Neuron (in vitro differentiated cells): ENCODE measurements at regions not wholly inside any gene's neighbourhood (a gene's known extent, or its start where the extent isn't known, plus 50 kb on each side); places are given as distances from the start of the nearest gene placed in this dataset.

Experiments
- H2AFZ ChIP-seq: one replicate; pipeline ENCODE4 v1.6.1; 2013; ENCODE audit warnings: low read depth, mild to moderate bottlenecking, inconsistent platforms, low read length, moderate library complexity
- H3K27me3 ChIP-seq: one replicate; pipeline ENCODE4 v1.6.1; 2013; ENCODE audit warnings: low read length; ENCODE audit not compliant: insufficient read depth
- H3K36me3 ChIP-seq: one replicate; pipeline ENCODE4 v1.6.1; 2013; ENCODE audit warnings: low read length; ENCODE audit not compliant: insufficient read depth
- H3K4me1 ChIP-seq: one replicate; pipeline ENCODE4 v1.6.1; 2013; ENCODE audit warnings: low read length; ENCODE audit not compliant: insufficient read depth
- H3K4me3 ChIP-seq: 2 replicates; pipeline ENCODE4 v1.5.1; 2013; ENCODE audit warnings: mild to moderate bottlenecking, low read length, moderate library complexity
- H3K9me3 ChIP-seq: one replicate; pipeline ENCODE4 v1.6.1; 2013; ENCODE audit warnings: low read length

- no peaks in the 10 kb centered on the region for H3K4me1 ChIP-seq
These were observed 139.7 kb downstream of the CDC5L start for GRCh38 chr6:44527181-44527580.

GRCh38 chr6:44527583-44528369, 140.3 kb downstream of the CDC5L start:
- no peaks in the 10 kb centered on the region for H3K9me3 ChIP-seq
- no peaks in the 10 kb centered on the region for H3K36me3 ChIP-seq
- no peak overlapping the region for H3K4me3 ChIP-seq
- no peak overlapping the region for H2AFZ ChIP-seq
- no peaks in the 10 kb centered on the region for H3K4me1 ChIP-seq
- H3K27me3 ChIP-seq: no peaks in the 10 kb centered on the region

More at GRCh38 chr6:44527181-44527580, 139.7 kb downstream of the CDC5L start:
- Histone ChIP-seq H2AFZ (no peak overlapping the region), H3K27me3 (no peaks in the 10 kb centered on the region), H3K36me3 (no peaks in the 10 kb centered on the region), H3K4me3 (no peak overlapping the region), H3K9me3 (no peaks in the 10 kb centered on the region)

- Histone ChIP-seq H3K36me3 (no peaks in the 10 kb centered on the region), H3K27me3 (no peaks in the 10 kb centered on the region), H3K4me3 (no peak overlapping the region), H3K4me1 (no peaks in the 10 kb centered on the region), H3K9me3 (no peaks in the 10 kb centered on the region), H2AFZ (no peak overlapping the region)
These were observed 140.8 kb downstream of the CDC5L start for GRCh38 chr6:44528370-44528644.

- no peaks in the 10 kb centered on the region for H3K4me1 ChIP-seq
- H3K27me3 ChIP-seq: no peaks in the 10 kb centered on the region
- H2AFZ ChIP-seq: no peak overlapping the region
- H3K4me3 ChIP-seq: no peak overlapping the region
- H3K36me3 ChIP-seq: no peaks in the 10 kb centered on the region
- no peaks in the 10 kb centered on the region for H3K9me3 ChIP-seq
These were observed 141.2 kb downstream of the CDC5L start for GRCh38 chr6:44528716-44529115.

- Histone ChIP-seq H3K27me3 (no peaks in the 10 kb centered on the region), H3K4me1 (no peaks in the 10 kb centered on the region), H3K36me3 (no peaks in the 10 kb centered on the region), H3K9me3 (no peaks in the 10 kb centered on the region), H3K4me3 (no peak overlapping the region), H2AFZ (no peak overlapping the region)
These were observed 141.8 kb downstream of the CDC5L start for GRCh38 chr6:44529146-44529905.

- no peaks in the 10 kb centered on the region for H3K27me3 ChIP-seq
- H3K4me3 ChIP-seq: no peak overlapping the region
- H3K36me3 ChIP-seq: no peaks in the 10 kb centered on the region
- no peaks in the 10 kb centered on the region for H3K9me3 ChIP-seq
- no peaks in the 10 kb centered on the region for H3K4me1 ChIP-seq
- H2AFZ ChIP-seq: no peak overlapping the region
These were observed 142.9 kb downstream of the CDC5L start for GRCh38 chr6:44530209-44530909.

- Histone ChIP-seq H3K9me3 (no peaks in the 10 kb centered on the region), H3K36me3 (no peaks in the 10 kb centered on the region), H3K27me3 (no peaks in the 10 kb centered on the region), H3K4me3 (no peak overlapping the region), H3K4me1 (no peaks in the 10 kb centered on the region), H2AFZ (no peak overlapping the region)
These were observed 143.4 kb downstream of the CDC5L start for GRCh38 chr6:44530910-44531234.

- Histone ChIP-seq H2AFZ (no peak overlapping the region), H3K4me3 (no peak overlapping the region), H3K4me1 (no peaks in the 10 kb centered on the region), H3K27me3 (no peaks in the 10 kb centered on the region), H3K36me3 (no peaks in the 10 kb centered on the region), H3K9me3 (no peaks in the 10 kb centered on the region)
These were observed 144.0 kb downstream of the CDC5L start for GRCh38 chr6:44531442-44532015.

GRCh38 chr6:44533421-44533820, 145.9 kb downstream of the CDC5L start:
- no peak overlapping the region for H2AFZ ChIP-seq
- H3K4me1 ChIP-seq: no peaks in the 10 kb centered on the region
- H3K4me3 ChIP-seq: no peak overlapping the region
- no peaks in the 10 kb centered on the region for H3K27me3 ChIP-seq
- H3K9me3 ChIP-seq: no peaks in the 10 kb centered on the region
- H3K36me3 ChIP-seq: no peaks in the 10 kb centered on the region

- no peaks in the 10 kb centered on the region for H3K4me1 ChIP-seq
- no peak overlapping the region for H2AFZ ChIP-seq
- H3K4me3 ChIP-seq: no peak overlapping the region
- H3K9me3 ChIP-seq: no peaks in the 10 kb centered on the region
- no peaks in the 10 kb centered on the region for H3K27me3 ChIP-seq
- no peaks in the 10 kb centered on the region for H3K36me3 ChIP-seq
These were observed 146.8 kb downstream of the CDC5L start for GRCh38 chr6:44534291-44534690.

GRCh38 chr6:44535446-44535845, 147.9 kb downstream of the CDC5L start:
- Histone ChIP-seq H3K9me3 (no peaks in the 10 kb centered on the region), H2AFZ (no peak overlapping the region), H3K4me3 (no peak overlapping the region)

GRCh38 chr6:44535967-44536366, 148.5 kb downstream of the CDC5L start:
- Histone ChIP-seq H3K4me1 (no peaks in the 10 kb centered on the region), H2AFZ (no peak overlapping the region), H3K9me3 (no peaks in the 10 kb centered on the region), H3K4me3 (no peak overlapping the region), H3K36me3 (no peaks in the 10 kb centered on the region), H3K27me3 (no peaks in the 10 kb centered on the region)

More at GRCh38 chr6:44535446-44535845, 147.9 kb downstream of the CDC5L start:
- Histone ChIP-seq H3K36me3 (no peaks in the 10 kb centered on the region), H3K4me1 (no peaks in the 10 kb centered on the region), H3K27me3 (no peaks in the 10 kb centered on the region)
